ENCODE measurements at regions not wholly inside any gene's neighbourhood (a gene's known extent, or its start where the extent isn't known, plus 50 kb on each side); places are given as distances from the start of the nearest gene placed in this dataset.

- TF ChIP-seq POLR2A (IDR thresholded peaks at IDR 0.05): no peak
- TF ChIP-seq CTCF (IDR thresholded peaks at IDR 0.05): no peak
- TF ChIP-seq EP300 (IDR thresholded peaks at IDR 0.05): no peak
These were observed 316.0 kb downstream of the MTX2 start for GRCh38 chr2:176585291-176585690.
